Gastrocnemius medialis (tissue), 4 donors: ENCODE measurements at regions not wholly inside any gene's neighbourhood (a gene's known extent, or its start where the extent isn't known, plus 50 kb on each side); places are given as distances from the start of the nearest gene placed in this dataset.

ENCODE experiments used
- ATAC-seq, 2 donors: fragments of 150-250 bp; one replicate each; pipeline ENCODE4 v1.9.1; 2016
- DNase-seq, 2 donors: peaks; one replicate each; pipeline ENCODE4 v3.0.0-alpha.2; 2019
- H3K27ac ChIP-seq, 4 donors: fragments of 200-600 bp; sonication (generic); 1 replicate in 1 of 4; 2 replicates in 3 of 4; pipeline ENCODE4 v1.5.1; 2016 to 2018; ENCODE audit warnings: mild to moderate bottlenecking in 2 of 4, moderate library complexity in 1 of 4
- H3K27me3 ChIP-seq, 3 donors: fragments of 200-600 bp; sonication (generic) in 2 of 3; 1 replicate in 1 of 3; 2 replicates in 2 of 3; pipeline versions ENCODE4 v1.5.1 to v1.6.0; 2016 to 2019; ENCODE audit warnings: mild to moderate bottlenecking in 1 of 3, moderate library complexity in 1 of 3
- H3K36me3 ChIP-seq, 2 donors: fragments of 200-600 bp; sonication (generic) in 1 of 2; one replicate each; pipeline ENCODE4 v1.5.1; 2017 to 2018
- H3K4me1 ChIP-seq, 2 donors: fragments of 200-600 bp; sonication (generic) in 1 of 2; one replicate each; pipeline ENCODE4 v1.5.1; 2016 to 2017; ENCODE audit warnings: mild to moderate bottlenecking in 2 of 2
- H3K4me3 ChIP-seq, 4 donors: fragments of 200-600 bp; sonication (generic) in 3 of 4; 1 replicate in 1 of 4; 2 replicates in 3 of 4; pipeline ENCODE4 v1.5.1; 2016 to 2019; ENCODE audit warnings: mild to moderate bottlenecking in 2 of 4
- H3K9me3 ChIP-seq, 3 donors: fragments of 200-600 bp; sonication (generic) in 2 of 3; 1 replicate in 1 of 3; 2 replicates in 2 of 3; pipeline ENCODE4 v1.5.1; 2016 to 2019
- POLR2A ChIP-seq, 2 donors: fragments of 450-650 bp; IDR thresholded peaks; one replicate each; pipeline ENCODE4 v1.6.1; 2017; ENCODE audit warnings: antibody characterized with exemption in 2 of 2, mild to moderate bottlenecking in 2 of 2, moderate library complexity in 2 of 2
- in situ Hi-C, 4 donors: fragments of 200-750 bp; cut with MboI; loops; one replicate each; pipeline versions ENCODE4 v1.15.0 to v1.8.0; 2017; ENCODE audit warnings: low sequenced_read_pairs in 4 of 4
- intact Hi-C: fragments of 100-400 bp; cut with DNase I; formaldehyde crosslinking; loops from one replicate; pipeline ENCODE4 v1.15.1; 2023; ENCODE audit warnings: low total_unique reads
- TF ChIP-seq, protein P1 (sequence below), 5 experiments: fragments of 450-650 bp in 3 of 5; fragments of 200-600 bp in 2 of 5; sonication (generic) in 2 of 5; IDR thresholded peaks in 4 of 5; conservative IDR thresholded peaks in 1 of 5; 1 replicate in 4 of 5; 2 replicates in 1 of 5; pipeline ENCODE4 v1.5.1; 2016 to 2019; ENCODE audit warnings: antibody characterized with exemption in 5 of 5, mild to moderate bottlenecking in 3 of 5, moderate library complexity in 3 of 5

- ATAC-seq (no peak), DNase-seq (no peak)
- Histone ChIP-seq H3K27me3 (no peaks in the 10 kb centered on the region), H3K9me3 (no peaks in the 10 kb centered on the region), H3K4me1 (no peaks in the 10 kb centered on the region), H3K36me3 (no peaks in the 10 kb centered on the region), H3K4me3 (no peak overlapping the region), H3K27ac (no peak overlapping the region)
- in situ Hi-C loops (loop anchor here in 1 of 4 donors (25.0 kb wide), 1 partner anchor 574 kb away; no protein-coding TSS in a partner anchor), intact Hi-C loops (loop anchor here (10.0 kb wide), 2 partner anchors 136 to 586 kb away; partner anchors contain the start of gene ZNF644)
- TF ChIP-seq POLR2A (IDR thresholded peaks at IDR 0.05): no peak
- TF ChIP-seq, protein P1, sequence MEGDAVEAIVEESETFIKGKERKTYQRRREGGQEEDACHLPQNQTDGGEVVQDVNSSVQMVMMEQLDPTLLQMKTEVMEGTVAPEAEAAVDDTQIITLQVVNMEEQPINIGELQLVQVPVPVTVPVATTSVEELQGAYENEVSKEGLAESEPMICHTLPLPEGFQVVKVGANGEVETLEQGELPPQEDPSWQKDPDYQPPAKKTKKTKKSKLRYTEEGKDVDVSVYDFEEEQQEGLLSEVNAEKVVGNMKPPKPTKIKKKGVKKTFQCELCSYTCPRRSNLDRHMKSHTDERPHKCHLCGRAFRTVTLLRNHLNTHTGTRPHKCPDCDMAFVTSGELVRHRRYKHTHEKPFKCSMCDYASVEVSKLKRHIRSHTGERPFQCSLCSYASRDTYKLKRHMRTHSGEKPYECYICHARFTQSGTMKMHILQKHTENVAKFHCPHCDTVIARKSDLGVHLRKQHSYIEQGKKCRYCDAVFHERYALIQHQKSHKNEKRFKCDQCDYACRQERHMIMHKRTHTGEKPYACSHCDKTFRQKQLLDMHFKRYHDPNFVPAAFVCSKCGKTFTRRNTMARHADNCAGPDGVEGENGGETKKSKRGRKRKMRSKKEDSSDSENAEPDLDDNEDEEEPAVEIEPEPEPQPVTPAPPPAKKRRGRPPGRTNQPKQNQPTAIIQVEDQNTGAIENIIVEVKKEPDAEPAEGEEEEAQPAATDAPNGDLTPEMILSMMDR (IDR thresholded peaks at IDR 0.05 in 4 of 5, conservative IDR thresholded peaks at IDR 0.05 in 1 of 5): no peak
These were observed 139.3 kb upstream of the ZNF644 start for GRCh38 chr1:91161166-91161565.

GRCh38 chr1:91160363-91161075 is 138.7 kb upstream of the ZNF644 start:
- no peaks in the 10 kb centered on the region for H3K27me3 ChIP-seq
- H3K36me3 ChIP-seq: no peaks in the 10 kb centered on the region
- in situ Hi-C loops (loop anchor here in 1 of 4 donors (25.0 kb wide), 1 partner anchor 573 kb away; no protein-coding TSS in a partner anchor), intact Hi-C loops (loop anchor here (10.0 kb wide), 2 partner anchors 136 to 586 kb away; partner anchors contain the start of gene ZNF644)
- DNase-seq (no peak), ATAC-seq (no peak)
- no peaks in the 10 kb centered on the region for H3K4me1 ChIP-seq
- no peak for TF ChIP-seq POLR2A (IDR thresholded peaks at IDR 0.05)
- TF ChIP-seq, protein P1 (IDR thresholded peaks at IDR 0.05 in 4 of 5, conservative IDR thresholded peaks at IDR 0.05 in 1 of 5): no peak
- H3K9me3 ChIP-seq: no peaks in the 10 kb centered on the region
- H3K27ac ChIP-seq: no peak overlapping the region
- no peak overlapping the region for H3K4me3 ChIP-seq

- H3K9me3 ChIP-seq: no peaks in the 10 kb centered on the region
- no peak overlapping the region for H3K4me3 ChIP-seq
- no peaks in the 10 kb centered on the region for H3K36me3 ChIP-seq
- H3K27me3 ChIP-seq: no peaks in the 10 kb centered on the region
- in situ Hi-C loops: loop anchor here in 1 of 4 donors (25.0 kb wide), 1 partner anchor 566 kb away; no protein-coding TSS in a partner anchor
- no peaks in the 10 kb centered on the region for H3K4me1 ChIP-seq
- H3K27ac ChIP-seq: no peak overlapping the region
- ATAC-seq (no peak), DNase-seq (no peak)
- intact Hi-C loops: no loop called here
- TF ChIP-seq, protein P1 (IDR thresholded peaks at IDR 0.05 in 4 of 5, conservative IDR thresholded peaks at IDR 0.05 in 1 of 5): no peak
- TF ChIP-seq POLR2A (IDR thresholded peaks at IDR 0.05): no peak
These were observed 131.5 kb upstream of the ZNF644 start for GRCh38 chr1:91153341-91153740.

DNA sequence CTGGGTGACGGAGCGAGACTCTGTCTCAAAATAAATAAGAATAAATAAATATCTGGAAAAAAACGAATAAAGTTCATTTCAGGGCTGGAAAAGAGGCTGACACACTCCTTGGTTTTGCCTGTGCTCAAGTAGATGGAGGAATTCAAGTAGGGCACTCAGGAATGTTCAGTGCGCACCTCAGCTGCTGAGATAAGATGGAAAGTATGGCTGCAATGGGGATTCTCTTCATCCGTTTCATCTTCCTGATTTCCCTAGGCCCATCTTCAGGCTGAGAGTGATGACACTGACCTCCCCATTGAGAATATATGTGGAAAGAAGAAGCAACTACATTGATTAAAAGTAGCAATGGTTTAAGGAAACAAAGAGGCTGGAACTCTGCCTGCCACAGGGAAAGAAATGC is 130.5 kb upstream of the ZNF644 start:
- TF ChIP-seq, protein P1 (IDR thresholded peaks at IDR 0.05 in 4 of 5, conservative IDR thresholded peaks at IDR 0.05 in 1 of 5): no peak
- no peak for TF ChIP-seq POLR2A (IDR thresholded peaks at IDR 0.05)
- Histone ChIP-seq H3K27ac (no peak overlapping the region), H3K4me3 (no peak overlapping the region), H3K27me3 (no peaks in the 10 kb centered on the region), H3K9me3 (no peaks in the 10 kb centered on the region), H3K4me1 (no peaks in the 10 kb centered on the region), H3K36me3 (no peaks in the 10 kb centered on the region)
- ATAC-seq: no peak
- DNase-seq: no peak
- intact Hi-C loops: no loop called here
- in situ Hi-C loops: loop anchor here in 1 of 4 donors (25.0 kb wide), 1 partner anchor 565 kb away; no protein-coding TSS in a partner anchor
